ENCODE measurements at regions not wholly inside any gene's neighbourhood (a gene's known extent, or its start where the extent isn't known, plus 50 kb on each side); places are given as distances from the start of the nearest gene placed in this dataset.

- no peak for DNase-seq
Observed at GRCh38 chr3:25056036-25056755, 371.9 kb upstream of the RARB start.

GRCh38 chr3:25056803-25057351, 371.2 kb upstream of the RARB start:
- no peak for DNase-seq

GRCh38 chr3:25057379-25057778, 370.7 kb upstream of the RARB start:
- no peak for DNase-seq

GRCh38 chr3:25064681-25065080, 363.4 kb upstream of the RARB start:
- DNase-seq: no peak

- DNase-seq: no peak
Observed at GRCh38 chr3:25069970-25070369, 358.1 kb upstream of the RARB start.

- DNase-seq: no peak
Observed at GRCh38 chr3:25071846-25072245, 356.2 kb upstream of the RARB start.

GRCh38 chr3:25073423-25073822, 354.6 kb upstream of the RARB start:
- no peak for DNase-seq

- no peak for DNase-seq
Observed at GRCh38 chr3:25074149-25074548, 353.9 kb upstream of the RARB start.

- peak; percentile 38 for DNase-seq
Observed at GRCh38 chr3:25080461-25080860, 347.6 kb upstream of the RARB start.

GRCh38 chr3:25084016-25084415, 344.0 kb upstream of the RARB start:
- DNase-seq: peak; percentile 11

GRCh38 chr3:25086721-25087120, 341.3 kb upstream of the RARB start:
- no peak for DNase-seq

GRCh38 chr3:25088284-25088683, 339.8 kb upstream of the RARB start:
- no peak for DNase-seq

GRCh38 chr3:25090698-25091453, 337.2 kb upstream of the RARB start:
- DNase-seq: no peak

GRCh38 chr3:25091934-25092333, 336.1 kb upstream of the RARB start:
- no peak for DNase-seq

- peak; percentile 6 for DNase-seq
Observed at GRCh38 chr3:25094932-25095685, 333.0 kb upstream of the RARB start.

GRCh38 chr3:25096536-25096935, 331.5 kb upstream of the RARB start:
- no peak for DNase-seq

- no peak for DNase-seq
Observed at GRCh38 chr3:25097023-25097422, 331.0 kb upstream of the RARB start.

- DNase-seq: no peak
Observed at GRCh38 chr3:25099666-25100065, 328.4 kb upstream of the RARB start.

GRCh38 chr3:25103391-25103790, 324.7 kb upstream of the RARB start:
- DNase-seq: peak; percentile 21

- DNase-seq: no peak
Observed at GRCh38 chr3:25107918-25108617, 320.0 kb upstream of the RARB start.

GRCh38 chr3:25110642-25111041, 317.4 kb upstream of the RARB start:
- no peak for DNase-seq

GRCh38 chr3:25113891-25114290, 314.2 kb upstream of the RARB start:
- no peak for DNase-seq

GRCh38 chr3:25114532-25114931, 313.5 kb upstream of the RARB start:
- DNase-seq: no peak

Measured in EL (cell line).